NCI-H345 treated with DMSO at 0.1 percent for 48 hours (cell line): ENCODE measurements at regions not wholly inside any gene's neighbourhood (a gene's known extent, or its start where the extent isn't known, plus 50 kb on each side); places are given as distances from the start of the nearest gene placed in this dataset.
"Not testable (repeated sequence)": the region's sequence is repeated elsewhere in the genome, so short reads cannot be mapped to it uniquely, and the experiment has no call there.

Source experiments
- DNase-seq: peaks from one replicate; lab custom pipeline; 2025; ENCODE audit not compliant: unreplicated experiment; lab: John Stamatoyannopoulos, UW

DNA sequence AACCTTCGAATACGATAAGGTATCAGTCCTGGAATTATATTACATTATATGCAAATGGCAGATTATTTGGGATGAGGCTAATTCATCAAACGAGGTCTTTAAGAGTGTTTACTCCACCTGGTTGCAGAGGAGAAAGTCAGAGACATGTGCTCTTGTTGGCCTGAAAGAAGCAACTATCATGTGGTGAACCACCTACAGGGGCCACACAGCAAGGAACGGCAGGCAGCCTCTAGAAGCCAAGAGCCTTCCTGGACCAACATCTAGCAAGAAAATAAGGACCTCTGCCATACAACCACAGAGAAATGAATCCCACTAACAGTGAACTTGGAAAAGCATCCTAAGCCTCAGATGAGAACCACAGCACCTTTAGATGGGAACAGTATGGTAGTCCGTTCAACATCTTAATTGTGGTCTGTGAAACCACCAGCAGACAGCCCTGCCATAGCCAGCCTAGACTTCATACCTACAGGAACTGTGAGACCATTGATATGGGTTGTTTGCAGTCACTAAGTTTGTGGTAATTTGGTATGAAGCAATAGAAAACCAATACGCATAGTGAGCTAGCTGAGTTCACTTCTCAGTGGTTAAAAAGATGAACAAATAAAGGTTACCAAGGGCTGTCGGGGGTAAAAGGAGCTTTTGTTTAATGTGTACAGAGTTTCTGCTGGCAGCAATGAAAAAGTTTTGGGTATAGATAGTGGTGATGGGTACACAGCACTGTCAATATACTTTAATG lies 345.7 kb upstream of the RUNX1 start:
- no peak for DNase-seq

DNA sequence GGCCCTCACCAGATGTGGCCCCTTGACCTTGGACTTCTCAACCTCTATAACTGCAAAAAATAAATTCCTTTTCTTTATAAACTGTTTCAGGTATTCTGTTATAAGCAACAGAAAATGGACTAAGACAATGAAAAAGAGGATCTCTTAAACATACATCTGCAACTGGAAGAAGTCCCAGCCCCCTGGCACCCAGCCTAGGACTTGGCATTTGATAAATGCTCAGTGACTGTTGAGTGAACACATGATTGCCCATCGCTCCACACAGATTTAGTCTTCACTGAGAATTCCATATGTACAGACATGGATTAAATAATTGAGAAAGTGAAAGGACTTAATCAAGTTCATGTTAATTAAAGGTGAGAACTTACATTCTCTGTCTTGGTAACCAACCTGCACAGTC lies 344.9 kb upstream of the RUNX1 start:
- no peak for DNase-seq

DNA sequence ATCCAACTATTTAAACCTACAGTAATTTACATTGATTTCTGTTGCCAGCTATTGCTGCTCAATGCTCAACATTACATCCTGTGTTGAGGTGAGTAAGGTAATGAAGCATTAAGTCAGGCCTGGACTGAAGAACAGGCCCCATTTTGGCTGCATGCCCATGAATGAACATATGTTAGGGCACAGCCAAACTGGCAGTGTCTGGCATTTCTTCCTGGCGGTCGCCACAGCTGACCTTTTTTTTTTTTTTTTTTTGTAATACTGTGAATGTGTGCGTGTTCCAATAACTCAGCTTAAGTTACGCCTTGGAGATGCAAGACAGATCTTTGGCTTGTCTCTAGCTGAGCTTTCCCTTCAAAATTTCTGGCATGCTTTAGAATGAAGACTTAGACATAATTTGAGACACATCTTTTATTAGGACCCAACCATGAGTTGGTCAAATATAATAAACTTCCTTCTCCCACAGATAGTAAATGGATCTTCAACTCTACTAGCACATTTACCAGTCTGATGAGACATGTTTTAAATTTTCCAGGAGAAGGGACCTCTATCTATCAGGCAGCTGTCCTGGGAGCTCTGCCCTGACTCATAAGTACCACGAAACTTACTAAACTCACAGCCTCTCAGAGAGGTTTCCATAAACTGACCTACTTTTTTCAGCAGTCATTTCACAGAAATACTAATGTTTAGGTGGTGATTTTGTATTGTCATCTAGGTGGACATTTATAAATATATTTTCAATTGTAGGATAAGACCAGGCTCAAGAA lies 341.1 kb upstream of the RUNX1 start:
- DNase-seq, result peak; percentile 44

DNA sequence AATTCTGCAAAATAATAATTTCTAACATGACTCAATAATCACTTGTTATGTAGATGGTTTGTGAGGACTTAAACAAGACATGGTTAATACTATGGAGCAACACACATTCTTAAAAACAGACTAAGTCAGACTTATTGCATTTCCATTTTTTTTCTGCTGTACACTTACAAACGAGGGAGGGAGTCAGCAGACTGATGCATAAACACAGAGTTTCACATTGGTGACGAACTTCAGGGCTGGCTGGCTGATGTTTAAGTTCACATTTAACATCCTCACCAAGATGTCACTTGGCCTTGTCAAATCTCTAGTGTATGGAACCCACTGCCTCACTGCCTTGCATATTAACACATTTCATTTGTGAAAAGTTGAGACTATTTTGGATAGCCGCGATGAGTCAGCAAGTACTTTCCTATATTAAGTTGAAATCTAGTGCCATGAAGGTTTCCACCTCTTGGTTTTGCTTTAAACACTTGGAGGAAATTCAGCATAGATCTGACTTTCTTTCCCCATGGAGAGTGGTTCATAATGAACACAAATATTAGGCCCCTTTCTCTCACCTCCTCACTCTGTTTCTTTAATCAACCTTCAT lies 337.5 kb upstream of the RUNX1 start:
- no peak for DNase-seq

DNA sequence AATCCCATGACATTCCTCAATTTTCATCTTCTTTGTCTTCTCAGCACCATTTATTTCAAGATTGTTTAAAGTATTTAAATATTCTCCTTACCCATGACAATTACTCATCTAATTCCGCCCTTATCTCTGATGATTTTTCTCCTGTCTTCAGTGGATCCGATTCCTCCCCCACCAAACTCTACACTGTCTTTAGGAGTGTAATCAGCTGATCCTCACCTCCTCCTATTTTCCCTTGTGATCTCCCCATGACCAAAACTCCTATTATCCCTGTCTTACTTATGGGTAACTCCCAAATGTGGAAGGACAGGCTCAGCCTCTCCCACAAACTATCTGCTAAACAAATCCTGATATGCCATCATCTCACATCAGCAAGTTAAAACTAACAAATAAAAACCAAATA lies 335.3 kb upstream of the RUNX1 start:
- no peak for DNase-seq

DNA sequence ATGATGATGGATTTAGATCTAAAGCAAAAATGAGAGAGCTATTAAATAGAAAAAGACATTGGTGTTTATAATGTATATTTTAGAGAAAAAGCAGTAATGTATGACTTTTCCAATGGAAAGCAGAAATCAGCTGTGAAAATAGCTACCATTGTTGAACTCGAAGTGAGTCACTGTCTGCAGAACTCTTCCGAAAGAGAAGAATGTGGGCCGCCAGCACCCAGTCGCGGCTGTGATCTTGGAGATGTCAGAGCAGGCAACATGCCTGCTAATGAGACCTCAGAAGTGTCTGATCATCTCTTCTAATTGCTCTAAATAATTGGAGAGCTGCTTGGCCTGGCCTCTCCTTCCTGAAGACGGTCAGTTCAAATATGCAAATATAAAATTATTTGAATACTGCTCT lies 333.6 kb upstream of the RUNX1 start:
- no peak for DNase-seq

DNA sequence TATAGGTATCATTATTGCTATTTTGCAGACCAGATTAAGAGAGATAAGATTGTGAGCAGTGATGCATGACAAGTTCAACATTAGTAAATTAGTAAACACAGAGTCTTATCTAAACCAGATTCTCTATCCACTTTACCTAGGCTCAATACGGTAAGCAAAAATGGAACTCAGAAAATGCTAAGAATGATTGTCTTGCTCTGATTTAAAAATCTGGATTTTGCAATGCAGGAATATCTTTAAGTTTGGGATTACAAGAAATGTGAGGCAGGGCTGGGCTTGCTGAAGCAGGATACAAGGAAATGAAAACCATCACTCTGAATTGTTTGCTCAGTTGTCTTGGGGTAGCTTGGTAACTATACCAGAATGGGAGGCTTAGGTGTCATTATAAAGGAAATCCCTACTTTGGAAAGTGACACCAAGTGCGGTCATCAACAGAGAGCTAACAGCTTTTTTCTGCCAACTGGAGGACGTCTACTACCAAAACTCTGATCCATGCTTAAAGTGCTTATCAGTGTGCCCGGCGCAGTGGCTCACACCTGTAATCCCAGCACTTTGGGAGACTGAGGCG lies 332.7 kb upstream of the RUNX1 start:
- no peak for DNase-seq

DNA sequence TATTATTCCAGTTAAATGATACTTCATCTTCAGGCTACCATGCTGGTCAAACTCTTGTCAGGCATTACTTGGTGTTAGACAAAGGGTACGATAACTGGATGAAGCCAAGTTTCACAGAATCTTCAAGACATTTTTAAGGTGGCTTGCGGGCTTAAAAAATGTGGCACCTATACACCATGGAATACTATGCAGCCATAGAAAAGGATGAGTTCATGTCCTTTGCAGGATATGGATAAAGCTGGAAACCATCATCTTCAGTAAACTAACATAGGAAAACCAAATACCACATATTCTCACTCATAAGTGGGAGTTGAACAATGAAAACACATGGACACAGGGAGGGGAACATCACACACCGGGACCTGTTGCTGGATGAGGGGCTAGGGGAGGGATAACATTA lies 331.2 kb upstream of the RUNX1 start:
- not testable (repeated sequence) for DNase-seq

DNA sequence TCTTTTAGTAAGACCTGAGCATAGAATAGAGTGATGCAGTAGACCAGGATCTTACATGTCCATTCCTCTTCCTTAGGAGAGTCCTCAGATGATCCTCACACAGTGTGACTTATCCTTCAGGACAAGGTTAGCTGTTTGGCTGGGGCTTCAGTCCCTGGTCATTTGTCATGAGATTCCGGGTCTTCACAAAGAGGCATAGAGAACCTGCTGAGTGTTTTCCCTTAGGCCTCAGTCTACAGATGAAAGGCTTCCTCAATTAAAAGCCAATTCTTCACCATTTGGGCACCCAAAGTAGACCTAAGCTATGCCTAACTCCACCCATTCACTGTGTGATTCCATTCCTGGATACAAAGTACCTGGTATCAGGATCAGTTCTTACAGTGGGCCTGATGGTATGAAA lies 329.8 kb upstream of the RUNX1 start:
- DNase-seq, result no peak

DNA sequence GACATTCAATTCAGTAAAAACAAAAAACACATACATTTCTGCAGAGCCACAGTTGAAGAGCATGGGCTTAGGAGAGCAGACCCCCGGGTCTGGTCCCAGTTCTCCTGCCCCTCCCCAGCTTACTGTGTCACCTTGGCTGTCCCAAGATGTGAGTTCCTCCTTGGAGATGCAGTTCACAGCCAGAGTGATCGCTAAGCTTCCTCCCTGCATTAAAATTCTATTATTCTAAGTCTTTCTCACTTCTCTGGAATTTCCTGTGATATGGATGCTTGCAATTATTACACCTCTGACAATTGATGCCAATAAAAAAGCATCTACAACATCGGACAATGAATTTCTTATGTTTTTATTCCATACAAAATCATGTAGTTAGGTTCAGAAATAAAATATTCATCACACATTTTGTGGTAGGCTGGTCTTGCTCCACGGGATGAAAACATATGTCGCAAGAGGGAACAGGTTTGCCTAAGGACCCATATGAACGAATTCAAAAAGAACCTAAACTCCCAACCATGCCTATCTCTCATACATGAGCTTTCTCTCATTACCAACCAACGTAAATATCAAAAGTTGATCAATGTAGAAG lies 328.5 kb upstream of the RUNX1 start:
- DNase-seq, result no peak

DNA sequence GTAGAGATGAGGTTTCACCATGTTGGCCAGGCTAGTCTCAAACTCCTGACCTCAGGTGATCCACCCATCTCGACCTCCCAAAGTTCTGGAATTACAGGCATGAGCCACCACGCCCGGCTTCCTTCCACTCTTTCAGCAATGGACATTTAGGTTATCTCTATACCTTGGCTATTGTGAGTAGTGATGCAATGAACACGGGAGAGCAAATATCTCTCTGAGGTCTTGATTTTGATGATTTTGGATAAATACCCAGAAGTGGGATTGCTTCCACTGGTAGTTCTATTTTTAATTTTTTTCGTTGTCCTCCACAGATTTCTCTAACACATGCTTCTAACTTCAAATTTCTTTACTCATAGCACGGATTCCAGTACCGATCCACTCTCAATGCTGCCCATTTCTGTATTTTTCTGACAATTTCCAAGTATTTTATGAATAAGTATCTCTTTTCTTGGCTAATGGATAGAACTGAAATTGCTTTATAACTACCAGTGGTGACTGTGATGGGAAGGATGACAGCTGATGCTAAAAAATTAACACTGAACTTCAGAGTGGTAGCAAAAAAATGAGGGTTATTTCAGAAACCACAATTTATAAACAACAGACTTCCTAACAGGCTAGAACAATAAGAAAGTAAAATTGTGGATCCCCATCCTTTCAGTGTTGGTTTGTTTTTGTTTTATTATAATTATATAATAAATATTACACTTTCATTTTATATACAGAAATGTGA lies 327.5 kb upstream of the RUNX1 start:
- no peak for DNase-seq

DNA sequence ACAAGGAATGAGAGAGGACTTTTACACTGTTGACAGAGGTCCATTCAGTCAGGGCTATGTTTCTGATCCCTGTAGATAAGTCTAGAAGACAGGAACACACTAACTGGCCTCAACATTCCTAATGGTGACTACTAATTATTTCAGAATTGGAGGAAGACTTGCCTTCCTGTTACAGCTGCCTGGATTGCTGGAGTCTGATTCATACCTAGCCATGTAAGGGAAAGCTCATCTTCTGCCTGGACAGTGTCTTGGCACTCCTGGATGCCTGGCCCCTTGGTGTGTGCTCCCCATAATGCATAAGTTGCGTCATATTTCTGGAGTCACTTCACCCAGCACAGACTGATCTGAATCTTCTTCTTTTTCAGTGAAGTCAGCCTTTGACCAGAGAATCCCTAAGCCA lies 326.0 kb upstream of the RUNX1 start:
- DNase-seq, result no peak

DNA sequence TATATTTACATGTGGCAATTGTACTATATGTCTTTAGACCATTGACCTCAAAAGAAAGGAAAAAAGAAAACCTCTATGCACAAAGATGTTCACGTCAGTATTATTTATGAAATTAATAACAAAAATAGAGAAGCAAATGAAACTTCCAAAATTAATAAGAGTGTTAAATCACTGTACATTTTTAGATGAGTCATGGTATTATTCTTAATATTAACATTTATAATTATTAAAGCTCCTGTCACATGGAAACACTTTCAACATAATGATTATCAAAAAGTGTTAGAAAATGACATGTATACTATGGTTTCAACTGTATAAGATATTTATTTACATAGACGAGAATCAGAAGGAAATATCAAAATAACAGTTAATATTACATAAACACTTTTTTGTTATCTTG lies 324.9 kb upstream of the RUNX1 start:
- no peak for DNase-seq

DNA sequence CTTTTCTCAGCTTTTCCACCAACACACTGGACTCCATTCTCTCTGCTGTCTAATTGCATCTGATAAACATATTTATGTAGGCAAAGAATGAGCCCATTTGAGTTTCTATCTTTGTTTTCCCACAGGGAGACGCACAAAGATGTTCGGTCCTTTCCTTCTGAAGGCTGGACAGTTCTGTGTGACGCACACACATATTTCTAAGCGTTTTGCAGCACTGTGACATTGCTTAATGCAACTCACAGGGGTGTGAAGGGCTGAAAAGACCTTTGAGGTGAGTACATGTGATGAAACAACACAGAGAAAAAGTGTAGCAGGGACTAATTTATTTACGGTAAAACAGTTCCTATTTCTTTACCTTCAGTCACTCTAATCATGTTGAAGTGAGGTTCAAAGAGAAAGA lies 323.1 kb upstream of the RUNX1 start:
- no peak for DNase-seq

DNA sequence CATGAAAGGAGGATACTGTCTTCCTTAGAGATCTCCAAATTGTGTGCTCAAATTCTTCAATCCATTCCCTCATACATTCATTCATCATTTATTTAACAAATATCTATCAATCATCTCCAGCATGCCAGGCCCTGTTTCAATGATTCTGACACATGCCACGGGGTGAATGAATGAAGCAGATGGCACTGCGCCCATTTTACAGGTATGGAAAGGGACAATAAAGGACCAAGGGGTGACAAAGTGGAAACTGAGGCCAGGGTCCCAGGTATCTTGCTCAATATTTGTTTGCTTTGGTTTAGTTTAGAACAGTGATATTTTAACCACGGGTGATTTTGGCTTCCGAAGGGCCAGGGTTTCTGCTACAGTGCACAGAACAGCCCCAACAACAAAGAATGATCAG lies 321.6 kb upstream of the RUNX1 start:
- no peak for DNase-seq

DNA sequence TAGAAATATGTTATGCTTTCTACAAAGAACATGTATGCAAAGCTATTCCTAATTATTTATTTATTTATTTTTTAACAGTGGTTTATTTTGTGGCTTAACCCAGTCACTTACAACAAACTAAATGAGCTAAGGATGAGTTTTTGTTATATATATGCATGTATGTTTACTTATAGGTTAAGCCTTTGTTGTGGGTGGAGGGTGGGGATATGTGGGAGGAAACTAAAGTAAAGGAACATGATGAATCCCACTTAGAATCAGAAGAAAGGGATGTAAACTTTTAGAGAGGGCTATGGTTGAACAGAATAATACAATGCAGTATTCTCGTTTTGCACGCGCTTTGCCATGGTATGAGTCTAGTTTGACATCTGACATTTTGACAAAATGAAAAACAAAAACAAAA lies 321.0 kb upstream of the RUNX1 start:
- DNase-seq, result no peak

DNA sequence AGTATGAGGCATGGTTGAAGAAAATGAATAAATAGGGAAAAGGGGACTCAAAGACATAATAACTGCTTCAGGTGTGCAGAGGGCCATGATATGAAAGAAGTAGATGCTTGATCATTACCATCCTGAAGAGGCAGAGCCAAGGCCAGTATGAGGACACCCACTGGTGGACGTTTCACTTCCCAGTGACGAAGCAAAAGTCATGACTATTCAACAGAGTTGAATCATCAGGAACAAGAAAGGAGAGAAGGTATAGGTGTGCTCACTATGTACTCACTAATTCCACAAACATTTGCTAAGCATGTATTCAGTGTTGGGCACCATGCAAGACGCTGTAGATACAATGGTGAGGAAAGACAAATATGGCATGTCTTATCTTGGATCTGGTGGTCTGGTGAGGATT lies 319.2 kb upstream of the RUNX1 start:
- no peak for DNase-seq

DNA sequence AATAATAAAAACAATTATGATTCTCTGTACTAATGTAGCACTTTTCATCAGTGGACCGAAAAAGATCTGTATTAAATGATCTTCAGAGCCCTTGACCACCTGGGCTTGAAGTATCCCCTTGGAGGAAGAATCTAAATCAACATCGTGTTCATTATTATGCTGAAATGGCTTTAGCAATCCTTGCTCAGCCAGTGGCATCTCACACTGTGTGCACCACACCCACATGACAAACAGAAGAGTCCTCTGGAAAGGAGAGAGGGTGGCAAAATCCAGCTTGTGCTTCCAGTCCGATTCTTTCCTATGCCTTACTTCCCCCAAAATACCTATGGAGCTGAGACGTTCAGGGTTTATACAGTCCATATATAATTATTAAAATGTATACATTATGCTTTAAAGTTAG lies 318.5 kb upstream of the RUNX1 start:
- DNase-seq, result peak; percentile 58

DNA sequence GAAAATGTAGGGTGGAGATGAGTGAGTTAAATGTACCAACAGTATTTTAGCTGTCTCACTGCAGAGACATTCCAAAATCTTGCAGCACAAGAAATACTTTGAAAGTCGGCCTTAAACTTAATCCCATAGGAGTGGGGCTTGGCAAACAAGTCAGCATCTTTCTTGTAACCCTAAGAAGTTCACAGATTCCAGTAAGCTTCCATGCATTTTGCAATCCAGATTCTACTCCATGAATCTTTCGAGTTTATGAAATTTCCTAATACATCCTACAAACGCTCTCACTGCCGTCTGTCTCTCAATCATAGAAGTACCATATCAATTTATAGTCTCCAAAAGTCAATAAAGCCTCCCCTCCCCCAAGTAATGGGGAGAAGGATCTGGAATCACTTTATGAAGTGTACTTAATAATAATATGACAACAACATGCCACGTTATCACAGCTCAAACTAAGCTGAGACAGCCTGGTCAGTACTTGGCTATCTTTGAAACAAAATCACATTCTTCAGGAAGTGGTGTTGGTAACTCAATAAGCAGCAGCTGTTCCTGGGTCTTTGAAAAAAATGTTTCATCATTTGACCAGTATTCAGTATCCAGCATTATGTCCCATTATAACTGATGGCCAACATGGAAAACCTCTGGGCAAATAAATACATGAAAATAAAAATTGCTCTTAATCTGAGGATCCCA lies 317.4 kb upstream of the RUNX1 start:
- no peak for DNase-seq

DNA sequence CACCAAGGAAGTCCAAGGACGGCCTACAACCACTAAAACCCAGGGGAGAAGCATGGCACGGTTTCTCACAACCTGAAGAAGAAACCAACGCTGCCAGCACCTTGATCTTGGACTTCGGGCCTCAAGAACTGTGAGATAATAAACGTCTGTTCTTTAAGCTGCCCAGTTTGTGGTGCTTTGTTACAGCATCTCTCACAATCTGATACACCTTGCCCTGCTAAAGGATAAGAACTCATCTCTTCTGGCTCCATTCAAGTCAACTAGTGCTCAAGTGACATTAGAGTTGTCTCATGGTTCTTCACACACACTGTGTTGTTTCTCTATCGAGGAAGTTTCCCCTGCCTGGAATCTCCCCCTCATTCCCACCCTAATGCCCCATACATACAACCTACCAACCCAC lies 314.4 kb upstream of the RUNX1 start:
- DNase-seq, result no peak
